SK-N-SH treated with all-trans-retinoic acid at 6 μM for 48 hours (cell line): ENCODE measurements at regions not wholly inside any gene's neighbourhood (a gene's known extent, or its start where the extent isn't known, plus 50 kb on each side); places are given as distances from the start of the nearest gene placed in this dataset.
"Not testable (repeated sequence)": the region's sequence is repeated elsewhere in the genome, so short reads cannot be mapped to it uniquely, and the experiment has no call there.

Experiments used
- ARNTL ChIP-seq: fragments of 450-650 bp; formaldehyde crosslinking; IDR thresholded peaks from 2 replicates; pipeline ENCODE4 v1.5.0; 2020; ENCODE audit warnings: low read depth, mild to moderate bottlenecking, moderate library complexity, borderline replicate concordance
- CREB5 ChIP-seq: fragments of 250-450 bp; sonication (Bioruptor Pico); IDR thresholded peaks from 2 replicates; pipeline ENCODE4 v1.5.1; 2020; ENCODE audit warnings: low read depth, mild to moderate bottlenecking, moderate library complexity
- ISL1 ChIP-seq: fragments of 250-450 bp; sonication (Bioruptor Pico); IDR thresholded peaks from 2 replicates; pipeline ENCODE4 v2.1.2; 2022; ENCODE audit warnings: mild to moderate bottlenecking, moderate library complexity
- PATZ1 ChIP-seq: fragments of 250-450 bp; sonication (Bioruptor Pico); IDR thresholded peaks from 2 replicates; pipeline ENCODE4 v1.8.0; 2020; ENCODE audit warnings: mild to moderate bottlenecking, moderate library complexity, borderline replicate concordance
- SNAI2 ChIP-seq: fragments of 250-450 bp; sonication (Bioruptor Pico); IDR thresholded peaks from 2 replicates; pipeline ENCODE4 v1.5.0; 2020; ENCODE audit warnings: mild to moderate bottlenecking, moderate library complexity
- TSHZ2 ChIP-seq: fragments of 250-450 bp; sonication (Bioruptor Pico); IDR thresholded peaks from 2 replicates; pipeline ENCODE4 v1.5.0; 2020; ENCODE audit warnings: mild to moderate bottlenecking, moderate library complexity
- ZFP30 ChIP-seq: fragments of 450-650 bp; formaldehyde crosslinking; IDR thresholded peaks from 2 replicates; pipeline ENCODE4 v1.5.0; 2022; ENCODE audit warnings: mild to moderate bottlenecking, moderate library complexity

- TF ChIP-seq PATZ1; ARNTL (CRISPR knock-in tag); CREB5 (CRISPR knock-in tag); ZFP30 (CRISPR knock-in tag); SNAI2 (CRISPR knock-in tag); TSHZ2 (CRISPR knock-in tag); ISL1 (CRISPR knock-in tag): not testable (repeated sequence)
Measured at GRCh38 chr14:71771996-71772395, 160.2 kb upstream of the RGS6 start.
